ENCODE measurements at regions not wholly inside any gene's neighbourhood (a gene's known extent, or its start where the extent isn't known, plus 50 kb on each side); places are given as distances from the start of the nearest gene placed in this dataset.

DNA sequence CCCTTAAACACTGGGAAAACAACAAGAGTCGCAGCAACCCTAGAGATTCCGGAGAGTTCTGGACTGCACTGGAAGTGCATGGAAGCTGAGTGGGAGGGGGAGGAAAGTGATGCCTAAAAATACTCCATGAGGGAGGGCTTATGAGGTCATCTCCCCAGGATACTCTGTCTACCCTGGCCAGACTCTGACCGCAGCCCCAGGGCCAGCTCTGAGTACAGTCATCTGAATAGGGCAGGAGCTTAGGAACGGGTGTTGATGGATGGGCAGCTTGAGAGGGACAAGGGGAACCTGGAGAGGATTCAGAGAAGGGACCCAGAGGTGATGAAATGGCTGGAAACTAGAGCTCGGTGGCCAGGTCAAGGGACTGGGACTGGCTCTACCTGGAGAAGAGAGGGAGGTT is 79.3 kb upstream of the IGFBP5 start:
- H3K4me3 ChIP-seq (replicated peaks; ENCODE audit: low read depth, low read length), result no peak overlapping the region
- no peak for DNase-seq (ENCODE audit: extremely low read depth, insufficient read length)
- no peaks in the 10 kb centered on the region; the same call in 1 of the 2 replicates for H3K27me3 ChIP-seq (replicated peaks; ENCODE audit: control insufficient read depth, insufficient read depth, low read length)
- TF ChIP-seq CTCF (IDR thresholded peaks at IDR 0.05; ENCODE audit: insufficient read depth, low read length, poor library complexity, severe bottlenecking), result no peak
- H3K36me3 ChIP-seq (ENCODE audit: control insufficient read depth, insufficient read depth, low read length), result no peaks in the 10 kb centered on the region

GRCh38 chr2:216774180-216774579 is 78.8 kb upstream of the IGFBP5 start:
- DNase-seq (ENCODE audit: extremely low read depth, insufficient read length), result no peak
- no peaks in the 10 kb centered on the region for H3K36me3 ChIP-seq (ENCODE audit: control insufficient read depth, insufficient read depth, low read length)
- H3K27me3 ChIP-seq (replicated peaks; ENCODE audit: control insufficient read depth, insufficient read depth, low read length), result no peaks in the 10 kb centered on the region; the same call in 1 of the 2 replicates

GRCh38 chr2:216773072-216773471 is 77.7 kb upstream of the IGFBP5 start:
- no peak for DNase-seq (ENCODE audit: extremely low read depth, insufficient read length)
- no peaks in the 10 kb centered on the region for H3K36me3 ChIP-seq (ENCODE audit: control insufficient read depth, insufficient read depth, low read length)
- TF ChIP-seq CTCF (IDR thresholded peaks at IDR 0.05; ENCODE audit: insufficient read depth, low read length, poor library complexity, severe bottlenecking), result no peak

More at GRCh38 chr2:216774180-216774579, 78.8 kb upstream of the IGFBP5 start:
- no peak for TF ChIP-seq CTCF (IDR thresholded peaks at IDR 0.05; ENCODE audit: insufficient read depth, low read length, poor library complexity, severe bottlenecking)
- no peak overlapping the region for H3K4me3 ChIP-seq (replicated peaks; ENCODE audit: low read depth, low read length)

GRCh38 chr2:216770717-216771116 is 75.4 kb upstream of the IGFBP5 start:
- no peak for TF ChIP-seq CTCF (IDR thresholded peaks at IDR 0.05; ENCODE audit: insufficient read depth, low read length, poor library complexity, severe bottlenecking)
- no peak overlapping the region for H3K4me3 ChIP-seq (replicated peaks; ENCODE audit: low read depth, low read length)
- H3K36me3 ChIP-seq (ENCODE audit: control insufficient read depth, insufficient read depth, low read length), result no peaks in the 10 kb centered on the region
- DNase-seq (ENCODE audit: extremely low read depth, insufficient read length), result no peak
- H3K27me3 ChIP-seq (replicated peaks; ENCODE audit: control insufficient read depth, insufficient read depth, low read length), result peaks cover 1% of the 10 kb centered on the region

More at GRCh38 chr2:216773072-216773471, 77.7 kb upstream of the IGFBP5 start:
- Histone ChIP-seq H3K27me3 (replicated peaks; ENCODE audit: control insufficient read depth, insufficient read depth, low read length) (no peaks in the 10 kb centered on the region; the same call in none of the 2 replicates), H3K4me3 (replicated peaks; ENCODE audit: low read depth, low read length) (no peak overlapping the region)

DNA sequence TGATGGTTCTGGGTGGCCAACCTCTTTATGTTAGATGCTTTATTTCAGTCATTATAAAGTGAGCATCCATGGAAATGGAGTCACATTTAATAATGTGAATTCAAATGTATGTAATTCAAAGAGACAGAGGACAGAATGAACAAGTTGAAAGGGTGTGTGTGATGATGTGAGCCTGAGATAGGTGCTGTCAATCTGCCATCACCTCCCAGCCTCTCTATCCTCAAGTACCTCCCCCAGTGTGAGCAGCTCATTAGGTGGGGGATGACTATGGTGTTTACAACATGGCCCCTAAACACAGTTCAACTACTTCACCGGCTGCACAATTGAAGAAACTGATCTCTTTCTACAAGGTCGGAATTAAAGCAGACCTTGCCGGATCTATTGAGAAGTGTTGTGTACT is 74.7 kb upstream of the IGFBP5 start:
- Histone ChIP-seq H3K36me3 (ENCODE audit: control insufficient read depth, insufficient read depth, low read length) (no peaks in the 10 kb centered on the region), H3K4me3 (replicated peaks; ENCODE audit: low read depth, low read length) (no peak overlapping the region), H3K27me3 (replicated peaks; ENCODE audit: control insufficient read depth, insufficient read depth, low read length) (peaks cover 1% of the 10 kb centered on the region)
- TF ChIP-seq CTCF (IDR thresholded peaks at IDR 0.05; ENCODE audit: insufficient read depth, low read length, poor library complexity, severe bottlenecking), result no peak
- no peak for DNase-seq (ENCODE audit: extremely low read depth, insufficient read length)

- DNase-seq (ENCODE audit: extremely low read depth, insufficient read length), result no peak
- no peak overlapping the region for H3K4me3 ChIP-seq (replicated peaks; ENCODE audit: low read depth, low read length)
- TF ChIP-seq CTCF (IDR thresholded peaks at IDR 0.05; ENCODE audit: insufficient read depth, low read length, poor library complexity, severe bottlenecking), result no peak
- H3K36me3 ChIP-seq (ENCODE audit: control insufficient read depth, insufficient read depth, low read length), result no peaks in the 10 kb centered on the region
- peaks cover 1% of the 10 kb centered on the region for H3K27me3 ChIP-seq (replicated peaks; ENCODE audit: control insufficient read depth, insufficient read depth, low read length)
Observed at GRCh38 chr2:216769626-216770025, 74.3 kb upstream of the IGFBP5 start.
